Neutrophil (primary cell): ENCODE measurements at regions not wholly inside any gene's neighbourhood (a gene's known extent, or its start where the extent isn't known, plus 50 kb on each side); places are given as distances from the start of the nearest gene placed in this dataset.

Experiments
- H3K27ac ChIP-seq: fragments of 200-600 bp; sonication (generic); 2 replicates; pipeline ENCODE4 v1.5.1; 2016; ENCODE audit warnings: mild to moderate bottlenecking, moderate library complexity
- H3K27me3 ChIP-seq: fragments of 200-600 bp; sonication (generic); 2 replicates; pipeline ENCODE4 v1.6.0; 2016; ENCODE audit warnings: mild to moderate bottlenecking
- H3K36me3 ChIP-seq: fragments of 200-600 bp; sonication (generic); 2 replicates; pipeline ENCODE4 v1.5.1; 2017
- H3K4me1 ChIP-seq, 2 experiments: fragments of 200-600 bp in 1 of 2; sonication (generic) in 1 of 2; 1 replicate in 1 of 2; 2 replicates in 1 of 2; pipeline versions ENCODE4 v1.5.1 to v1.6.1; 2013 to 2016; ENCODE audit warnings: low read depth in 1 of 2, low read length in 1 of 2, mild to moderate bottlenecking in 1 of 2, moderate library complexity in 1 of 2; ENCODE audit not compliant: control insufficient read depth in 1 of 2, insufficient read depth in 1 of 2
- H3K4me3 ChIP-seq, 2 experiments: fragments of 200-600 bp in 1 of 2; sonication (generic) in 1 of 2; 1 replicate in 1 of 2; 2 replicates in 1 of 2; pipeline ENCODE4 v1.5.1; 2013 to 2016; ENCODE audit warnings: low read depth in 1 of 2, low read length in 1 of 2, mild to moderate bottlenecking in 1 of 2, moderate library complexity in 1 of 2
- H3K9me3 ChIP-seq: fragments of 200-600 bp; sonication (generic); 2 replicates; pipeline ENCODE4 v1.5.1; 2016
- CTCF ChIP-seq: fragments of 200-600 bp; sonication (generic); IDR thresholded peaks from 2 replicates; pipeline ENCODE4 v1.5.1; 2016; ENCODE audit warnings: antibody characterized with exemption

- Histone ChIP-seq H3K4me3 (no peak overlapping the region), H3K9me3 (no peaks in the 10 kb centered on the region), H3K4me1 (no peaks in the 10 kb centered on the region), H3K27ac (no peak overlapping the region), H3K36me3 (no peaks in the 10 kb centered on the region), H3K27me3 (no peaks in the 10 kb centered on the region)
- TF ChIP-seq CTCF: no peak
Observed at GRCh38 chr6:149127212-149127611, 190.3 kb upstream of the TAB2 start.

DNA sequence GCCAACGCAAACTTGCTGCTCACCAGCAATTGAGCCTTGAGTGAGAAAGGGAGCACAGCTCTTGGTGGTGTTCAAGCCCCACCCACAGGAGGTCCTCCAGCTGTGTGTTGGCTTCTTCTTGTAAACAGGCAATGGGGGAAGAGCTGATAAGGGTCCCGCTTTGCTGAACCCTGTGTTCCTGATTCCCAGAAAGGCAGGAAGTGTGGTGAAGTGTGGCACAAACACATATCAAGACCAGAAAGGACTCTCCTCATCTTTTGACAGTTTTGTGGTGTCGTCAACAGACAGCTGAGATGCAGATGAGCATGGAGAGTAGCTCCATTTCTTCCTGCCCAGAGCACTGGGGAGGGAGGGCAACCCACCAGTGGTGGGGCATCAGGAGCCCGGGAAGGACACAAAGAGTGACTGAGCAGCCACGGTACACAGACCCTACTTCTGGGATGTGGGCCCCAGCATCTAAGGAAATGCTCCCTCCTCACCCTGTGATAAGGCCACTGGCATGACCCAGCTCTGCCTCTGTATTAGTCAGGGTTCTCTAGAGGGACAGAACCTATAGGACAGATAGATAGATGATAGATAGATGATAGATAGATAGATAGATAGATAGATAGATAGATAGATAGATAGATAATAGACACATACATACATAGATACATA lies 188.9 kb upstream of the TAB2 start:
- no peaks in the 10 kb centered on the region for H3K9me3 ChIP-seq
- no peaks in the 10 kb centered on the region for H3K27me3 ChIP-seq
- no peak overlapping the region for H3K4me3 ChIP-seq
- H3K4me1 ChIP-seq: no peaks in the 10 kb centered on the region
- H3K27ac ChIP-seq: no peak overlapping the region
- TF ChIP-seq CTCF: no peak
- H3K36me3 ChIP-seq: no peaks in the 10 kb centered on the region

GRCh38 chr6:149129371-149130077 lies 188.0 kb upstream of the TAB2 start:
- Histone ChIP-seq H3K27ac (no peak overlapping the region), H3K4me1 (no peaks in the 10 kb centered on the region)

GRCh38 chr6:149130090-149130489 lies 187.4 kb upstream of the TAB2 start:
- TF ChIP-seq CTCF: no peak
- Histone ChIP-seq H3K27ac (no peak overlapping the region), H3K36me3 (no peaks in the 10 kb centered on the region), H3K27me3 (no peaks in the 10 kb centered on the region), H3K9me3 (no peaks in the 10 kb centered on the region), H3K4me1 (no peaks in the 10 kb centered on the region), H3K4me3 (no peak overlapping the region)

More at GRCh38 chr6:149129371-149130077, 188.0 kb upstream of the TAB2 start:
- Histone ChIP-seq H3K4me3 (no peak overlapping the region), H3K9me3 (no peaks in the 10 kb centered on the region), H3K27me3 (no peaks in the 10 kb centered on the region), H3K36me3 (no peaks in the 10 kb centered on the region)
- TF ChIP-seq CTCF: no peak

GRCh38 chr6:149130508-149130907 lies 187.0 kb upstream of the TAB2 start:
- no peak for TF ChIP-seq CTCF
- H3K4me3 ChIP-seq: no peak overlapping the region
- no peak overlapping the region for H3K27ac ChIP-seq
- H3K36me3 ChIP-seq: no peaks in the 10 kb centered on the region
- no peaks in the 10 kb centered on the region for H3K4me1 ChIP-seq
- H3K27me3 ChIP-seq: no peaks in the 10 kb centered on the region
- no peaks in the 10 kb centered on the region for H3K9me3 ChIP-seq
